Posterior vena cava (tissue), 2 donors: ENCODE measurements at regions not wholly inside any gene's neighbourhood (a gene's known extent, or its start where the extent isn't known, plus 50 kb on each side); places are given as distances from the start of the nearest gene placed in this dataset.

ENCODE experiments used
- DNase-seq: peaks from one replicate; pipeline ENCODE4 v3.0.0-alpha.2; 2020; ENCODE audit warnings: low spot score
- intact Hi-C, 2 donors: fragments of 100-400 bp; cut with DNase I; formaldehyde crosslinking; loops; one replicate each; pipeline versions ENCODE4 v1.14.1 to v1.14.2; 2022 to 2023
- donor health status: DM: yes; HTN: yes; CAD: no.
- donor health status: DM: yes; HTN: yes; CAD: no.

DNA sequence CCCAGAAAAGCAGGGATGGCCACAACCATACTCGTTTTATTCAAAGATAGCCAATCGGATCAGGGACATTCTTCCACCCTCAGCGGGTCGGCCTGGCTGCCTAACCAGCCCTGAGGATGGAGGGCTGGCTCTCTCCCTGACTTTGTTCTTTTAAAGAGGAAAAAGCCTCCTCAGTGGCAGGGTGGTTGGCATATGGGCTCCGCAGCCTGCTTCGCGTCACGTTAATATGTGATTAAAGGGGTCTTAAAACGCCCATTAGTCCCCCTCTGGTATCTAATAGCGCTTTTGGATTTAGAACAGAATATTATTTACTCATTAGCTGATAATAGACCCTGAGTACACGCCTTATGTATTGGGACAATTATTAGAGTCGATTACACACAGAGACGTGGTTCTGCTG lies 199.4 kb downstream of the PHETA1 start:
- intact Hi-C loops, result no loop called here

DNA sequence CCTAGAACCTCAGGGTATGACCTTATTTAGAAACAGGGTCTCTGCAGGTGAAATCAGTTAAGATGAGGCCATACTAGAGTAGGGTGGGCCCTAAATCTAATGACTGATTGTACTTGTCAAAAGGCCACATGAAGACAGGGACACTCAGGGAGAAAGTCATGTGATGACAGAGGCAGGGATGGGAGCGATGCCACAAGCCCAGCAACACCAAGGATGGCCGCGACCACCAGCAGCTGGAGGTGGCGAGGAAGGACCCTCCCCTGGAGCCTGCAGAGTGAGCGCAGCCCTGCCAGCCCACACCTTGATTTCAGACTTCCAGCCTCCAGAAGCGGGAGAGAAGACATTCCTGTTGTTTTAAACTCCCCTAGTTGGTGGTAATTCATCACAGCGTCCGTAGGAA lies 199.9 kb downstream of the PHETA1 start:
- intact Hi-C loops, result no loop called here
- DNase-seq, result no peak

More for the DNA sequence above, 199.4 kb downstream of the PHETA1 start:
- no peak for DNase-seq

DNA sequence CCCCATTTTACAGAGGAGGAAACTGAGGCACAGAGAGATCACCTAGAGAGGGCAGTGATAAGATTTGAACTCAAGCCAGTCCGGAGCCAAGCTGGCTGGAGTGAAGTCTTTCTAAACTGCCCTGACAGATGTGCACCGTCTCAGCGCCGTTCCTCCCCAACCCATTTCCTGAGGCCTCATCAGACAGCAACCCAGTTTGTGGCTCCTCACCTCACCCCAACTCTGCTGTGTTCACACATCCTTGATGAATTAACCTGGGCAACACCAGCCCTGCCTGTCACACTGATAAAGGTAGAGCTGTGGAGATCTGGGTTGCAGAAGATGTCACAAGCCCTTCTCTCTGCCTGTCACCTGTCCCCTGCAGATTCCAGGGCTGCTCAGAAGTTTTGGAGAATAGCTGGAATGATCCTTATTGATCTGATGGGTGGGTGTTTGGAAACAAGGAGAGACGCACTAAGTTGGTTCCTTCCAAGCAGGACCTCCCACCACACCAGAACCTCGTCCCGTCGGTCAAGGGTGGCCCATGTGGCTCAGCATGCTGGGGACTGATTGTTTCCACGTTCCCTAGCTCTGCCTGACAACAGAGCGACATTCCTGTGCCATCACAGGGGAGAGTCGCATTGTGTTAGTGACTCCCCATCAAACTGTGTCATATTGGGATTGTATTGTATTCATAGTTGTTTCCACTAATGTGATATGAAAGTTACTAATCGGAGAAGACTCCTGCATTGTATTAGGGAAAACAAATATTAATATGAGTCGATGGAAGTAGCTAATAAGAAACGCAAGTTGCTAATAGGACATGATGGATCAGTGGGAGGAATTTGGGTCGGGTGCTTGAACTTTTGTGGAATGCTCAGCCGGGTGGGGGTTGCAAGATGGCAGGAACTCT lies 200.6 kb downstream of the PHETA1 start:
- intact Hi-C loops, result no loop called here
- no peak for DNase-seq

DNA sequence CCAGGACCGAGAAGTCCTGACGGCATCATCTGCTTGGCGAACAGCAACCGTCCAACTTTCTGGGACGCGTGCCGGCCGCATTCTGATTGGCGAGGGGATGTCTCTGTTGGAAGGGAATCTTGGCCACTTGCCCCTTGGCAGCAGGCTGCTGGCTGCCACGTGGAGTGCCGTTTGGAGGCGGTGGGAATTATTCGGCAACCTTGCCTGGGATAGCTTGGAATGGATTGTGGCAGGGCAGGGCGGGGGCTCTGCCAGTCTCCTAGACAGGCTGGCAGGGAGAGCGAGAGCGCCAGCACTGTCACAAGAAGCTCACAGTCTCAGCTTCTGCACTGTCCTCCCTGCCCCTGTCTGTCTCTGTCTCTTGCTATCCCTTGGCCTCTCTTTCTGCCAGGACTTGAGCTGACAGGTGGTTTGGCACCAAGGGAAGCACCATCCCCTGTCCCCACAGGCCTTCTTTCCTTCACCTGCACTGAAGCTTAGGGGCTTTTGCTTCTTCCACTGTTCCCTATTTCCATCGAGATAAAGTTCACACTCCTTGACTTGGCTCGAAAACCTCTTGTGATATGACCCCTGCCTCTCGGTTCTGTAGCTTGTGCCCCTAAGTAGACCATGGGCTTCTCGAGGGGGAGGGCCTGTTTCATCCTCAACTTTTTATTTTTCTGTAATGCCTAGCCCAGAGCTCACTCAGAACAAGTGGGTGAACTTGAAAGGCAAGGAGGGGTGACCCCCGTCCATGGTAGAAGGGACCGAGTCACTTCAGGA lies 201.9 kb downstream of the PHETA1 start:
- intact Hi-C loops, result no loop called here
- peak; percentile 85 for DNase-seq

DNA sequence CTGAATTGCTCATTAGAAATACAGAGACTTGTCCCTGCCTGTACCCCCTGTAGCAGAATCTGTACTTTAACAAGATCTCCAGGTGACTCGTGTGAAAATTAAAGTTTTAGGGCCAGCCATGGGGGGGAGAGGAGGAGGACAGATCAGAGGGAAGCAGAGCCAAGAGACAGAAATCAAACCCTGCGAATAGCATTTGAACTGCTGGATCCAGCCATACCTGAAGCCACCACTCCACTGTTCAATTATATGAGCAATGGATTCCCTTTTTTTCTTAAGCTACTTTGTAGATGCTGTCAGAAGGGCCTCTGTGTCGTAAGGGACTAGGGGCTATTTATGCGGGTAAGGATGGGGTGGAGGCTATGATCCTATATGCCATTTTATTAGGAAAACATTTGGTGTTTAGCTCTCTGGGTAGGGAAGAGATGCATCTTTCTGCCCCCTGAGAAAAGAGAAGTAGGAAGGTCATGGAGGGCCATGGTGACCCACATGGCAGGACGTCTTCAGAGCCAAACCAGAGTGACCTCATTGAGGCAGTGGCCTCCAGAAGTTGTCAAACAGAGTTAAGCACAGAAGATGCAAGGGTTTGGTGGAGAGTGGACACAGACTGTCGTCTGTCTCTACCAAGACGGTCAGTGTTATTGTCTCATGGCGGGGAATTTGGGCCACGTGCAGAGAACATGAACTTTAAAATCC lies 203.9 kb downstream of the PHETA1 start:
- no peak for DNase-seq
- intact Hi-C loops, result no loop called here

DNA sequence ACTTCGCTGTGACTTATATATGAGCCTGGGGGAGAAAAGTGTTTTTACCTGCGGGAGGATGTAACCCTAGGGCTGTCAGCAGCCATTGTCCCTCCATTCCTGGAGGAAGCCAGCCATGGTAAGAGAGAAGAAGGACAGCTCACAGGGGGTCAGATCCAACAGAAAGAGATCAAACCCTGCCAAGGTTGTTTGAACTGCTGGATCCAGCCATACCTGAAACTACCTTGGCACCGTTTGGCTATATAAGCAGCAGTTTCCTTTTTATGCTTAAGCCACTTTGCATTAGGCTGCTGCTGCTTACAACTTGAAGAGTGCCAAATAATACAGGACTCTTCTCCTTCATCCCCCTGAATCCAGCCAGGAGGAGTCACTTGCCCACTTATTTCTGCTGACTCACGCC lies 205.5 kb downstream of the PHETA1 start:
- intact Hi-C loops, result no loop called here
- no peak for DNase-seq

DNA sequence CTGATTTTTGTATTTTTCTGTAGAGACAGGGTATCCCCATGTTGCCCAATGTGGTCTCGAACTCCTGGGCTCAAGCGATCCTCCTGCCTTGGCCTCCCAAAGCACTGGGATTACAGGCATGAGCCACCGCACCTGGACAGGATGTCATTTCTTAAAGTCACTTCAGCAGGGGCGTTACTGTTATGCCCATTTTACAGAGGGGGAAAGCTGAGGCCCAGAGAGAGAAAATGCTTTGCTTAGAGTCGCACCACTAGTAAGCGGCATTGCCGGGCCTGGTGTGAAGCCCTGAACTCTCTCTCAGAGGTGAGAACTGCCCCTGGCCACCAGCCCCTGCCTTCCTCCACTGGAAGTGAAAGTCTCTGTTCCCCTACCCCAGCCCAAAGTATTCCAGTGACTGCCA lies 207.0 kb downstream of the PHETA1 start:
- intact Hi-C loops, result no loop called here
- DNase-seq, result no peak

DNA sequence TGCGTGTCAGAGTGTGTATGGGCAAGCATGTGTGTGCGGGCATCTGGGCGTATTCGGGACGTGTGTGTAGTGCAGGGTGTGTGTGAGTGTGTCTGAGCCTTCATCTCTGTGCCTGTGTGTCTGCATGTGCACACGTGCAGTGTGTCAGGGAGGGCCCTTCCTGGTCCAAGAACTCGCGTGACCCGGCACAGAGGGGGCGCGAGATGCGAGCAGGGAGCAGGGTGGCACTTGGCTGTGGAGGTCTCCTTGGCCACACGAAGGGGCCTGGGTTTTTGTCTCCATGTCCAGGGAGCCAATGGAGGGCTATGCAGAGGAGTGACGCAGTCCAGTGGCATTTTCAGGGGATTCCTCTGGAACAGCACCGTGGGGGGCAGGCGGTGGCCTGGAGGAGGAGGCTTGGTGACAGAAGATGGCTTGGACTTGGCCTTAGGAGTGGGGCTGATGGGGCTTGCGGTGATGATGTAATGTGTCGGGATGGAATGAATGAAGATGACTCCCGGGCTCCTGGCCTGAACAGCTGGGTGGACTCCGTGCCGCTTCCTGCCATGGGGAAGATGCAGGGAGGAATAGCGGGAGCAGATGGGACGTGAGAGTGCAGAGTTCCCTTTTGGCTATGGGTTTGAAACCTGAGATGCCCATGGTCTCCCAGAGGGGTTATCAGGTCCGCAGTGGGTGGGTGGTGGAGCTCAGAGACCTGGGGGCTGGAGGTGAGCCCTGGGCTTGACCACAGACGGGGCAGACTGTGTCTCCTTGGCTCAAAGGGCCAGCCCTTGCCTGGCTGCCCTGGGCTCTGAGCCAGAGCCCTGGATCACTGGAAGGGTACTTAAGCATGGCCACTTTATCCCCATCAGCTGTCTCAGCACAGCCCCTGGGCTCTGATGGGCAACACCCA lies 208.3 kb downstream of the PHETA1 start:
- DNase-seq, result no peak
- intact Hi-C loops, result no loop called here

DNA sequence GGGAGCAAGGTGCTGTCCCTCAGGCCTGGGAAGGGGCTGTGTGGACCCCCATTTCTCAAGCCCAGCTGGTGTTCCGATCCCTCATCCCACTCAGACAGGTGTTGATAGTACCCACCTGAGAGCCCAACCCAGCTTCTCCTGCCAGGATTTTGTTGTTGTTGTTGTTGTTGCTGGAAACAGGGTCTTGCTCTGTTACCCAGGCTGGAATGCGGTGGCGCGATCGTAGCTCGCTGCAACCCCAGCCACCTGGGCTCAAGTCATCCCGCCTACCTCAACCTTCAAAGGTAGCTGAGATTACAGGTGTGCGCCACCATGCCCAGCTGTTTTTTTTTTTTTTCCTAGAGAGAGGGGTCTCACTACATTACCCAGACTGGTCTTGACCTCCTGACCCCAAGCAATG lies 209.9 kb downstream of the PHETA1 start:
- intact Hi-C loops, result no loop called here
- DNase-seq, result no peak

DNA sequence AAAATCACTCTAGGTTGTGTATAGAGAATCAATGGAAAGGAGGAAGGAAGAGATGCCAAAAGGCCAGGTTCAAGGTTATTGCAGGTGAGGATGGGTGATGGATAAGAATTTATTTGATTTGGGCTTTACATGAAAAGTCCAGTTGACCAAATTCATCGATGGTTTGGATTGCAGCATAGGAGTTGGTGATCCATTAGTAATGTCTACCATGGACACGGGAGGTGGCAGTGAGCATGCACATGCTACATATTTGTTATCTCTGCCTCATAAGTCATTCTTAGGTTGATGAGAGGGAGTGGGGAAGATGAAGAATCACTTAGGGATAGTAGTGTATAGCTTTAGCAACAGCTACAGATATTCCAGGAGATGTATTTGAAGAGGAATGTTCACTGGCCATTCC lies 211.4 kb downstream of the PHETA1 start:
- intact Hi-C loops, result no loop called here
- DNase-seq, result no peak

DNA sequence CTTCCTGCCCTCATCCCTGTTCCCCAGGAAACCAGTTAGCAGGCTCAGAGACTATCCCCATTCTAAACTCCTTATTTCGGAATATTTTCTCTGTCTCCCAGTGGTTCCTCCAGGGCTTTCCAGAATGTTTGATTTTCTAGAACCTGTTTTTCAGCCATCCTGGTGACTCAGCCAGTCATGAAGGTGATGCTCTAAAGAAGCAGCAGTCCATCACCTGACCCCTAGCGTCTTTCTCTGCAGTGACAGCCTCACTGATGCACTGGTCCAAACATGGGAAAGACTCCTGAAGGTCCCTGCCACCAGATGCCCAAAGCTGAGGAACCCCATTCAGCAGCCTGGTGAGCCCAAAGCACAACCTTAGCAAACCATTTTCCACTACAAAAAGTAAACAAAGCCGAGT lies 212.6 kb downstream of the PHETA1 start:
- DNase-seq, result peak; percentile 30

DNA sequence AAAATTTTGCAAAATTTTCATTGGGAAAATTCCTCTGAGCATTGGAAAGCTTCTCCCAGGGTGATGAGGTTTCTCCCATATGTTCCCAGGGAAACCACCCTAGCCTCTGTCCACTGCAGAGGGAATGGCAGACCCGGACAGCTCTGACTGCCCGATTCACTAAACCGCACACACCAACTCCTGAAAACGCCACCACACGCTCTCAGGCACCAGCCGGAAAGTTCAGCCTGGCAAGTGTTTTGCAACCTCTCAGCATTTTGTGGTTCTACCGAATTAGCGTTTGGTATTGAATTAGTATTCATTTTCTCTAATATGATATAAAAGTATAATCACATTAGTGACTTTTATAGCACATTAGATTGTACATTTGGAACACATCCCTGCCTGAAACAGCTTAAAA lies 213.4 kb downstream of the PHETA1 start:
- peak; percentile 71 for DNase-seq
- intact Hi-C loops, result no loop called here

More for the DNA sequence above, 212.6 kb downstream of the PHETA1 start:
- intact Hi-C loops, result no loop called here

DNA sequence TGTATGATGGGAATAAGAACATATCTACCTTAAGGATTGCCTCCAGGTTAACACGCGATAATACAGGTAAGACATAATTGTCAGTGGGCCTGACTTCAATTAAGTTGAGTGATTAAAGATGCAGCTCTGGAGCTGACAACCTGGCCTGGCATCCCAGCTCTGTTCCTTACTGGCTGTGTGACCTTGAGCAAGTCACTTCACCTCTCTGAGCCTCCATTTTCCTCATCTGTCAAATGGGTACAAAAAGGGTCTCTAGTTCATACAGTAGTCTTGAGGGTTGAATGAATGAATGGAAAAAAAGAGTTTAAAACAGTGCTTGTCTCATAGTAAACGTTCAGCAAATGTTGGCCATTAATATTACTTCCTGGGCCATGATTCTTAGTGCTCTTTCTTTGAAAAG lies 213.9 kb downstream of the PHETA1 start:
- DNase-seq, result no peak
- intact Hi-C loops, result no loop called here

DNA sequence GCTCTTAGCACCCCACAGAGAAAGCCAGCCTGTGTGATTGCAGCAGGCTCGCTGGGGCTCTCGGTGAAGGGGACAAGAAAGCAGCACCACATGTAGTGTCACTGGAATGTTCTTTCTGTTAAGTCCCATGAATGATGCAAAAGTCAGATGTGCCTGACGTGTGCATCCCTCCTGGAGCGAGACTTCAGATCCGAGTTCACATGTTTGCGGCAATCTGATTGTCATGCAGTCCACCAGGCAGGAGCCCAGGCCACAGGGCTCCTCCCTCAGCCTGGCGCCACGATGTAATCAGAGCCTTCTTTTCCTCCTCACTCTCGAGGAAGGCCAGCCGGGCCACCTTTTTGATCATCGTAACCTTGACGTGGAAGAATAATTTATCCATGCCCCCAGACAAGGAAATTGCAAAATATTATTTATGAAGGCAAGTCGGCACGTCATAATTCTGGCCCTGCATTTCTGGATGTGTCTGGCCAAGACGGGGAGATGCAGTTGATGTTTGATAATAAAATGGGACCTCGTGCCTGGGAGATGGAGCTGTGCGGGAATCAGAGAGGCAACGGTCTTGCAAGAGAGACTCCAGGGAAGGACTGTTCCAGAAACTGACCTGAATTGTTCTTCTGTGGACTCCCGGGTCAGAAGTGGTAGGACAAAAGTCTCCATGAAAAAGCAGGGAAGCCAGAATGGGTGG lies 214.6 kb downstream of the PHETA1 start:
- DNase-seq, result peak; percentile 68
- intact Hi-C loops, result no loop called here

DNA sequence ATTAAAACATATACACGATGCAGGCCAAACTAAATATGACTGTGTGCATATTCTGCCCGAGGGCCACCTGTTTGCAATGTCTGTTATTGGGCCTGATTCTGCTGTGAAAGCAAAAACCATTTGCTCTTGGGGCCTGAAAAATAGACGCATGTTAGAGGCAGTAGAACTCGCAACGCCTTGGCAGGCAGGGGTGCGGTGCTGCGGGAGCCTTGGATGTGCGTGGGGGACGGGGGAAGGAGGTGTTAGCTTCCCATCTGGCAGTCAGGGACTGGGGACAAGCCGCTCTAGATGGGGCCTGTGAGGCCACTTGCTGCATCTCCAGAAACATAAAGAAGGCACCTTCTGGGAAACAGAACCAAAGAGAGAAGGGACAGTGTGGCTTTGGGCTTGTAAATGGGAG lies 216.3 kb downstream of the PHETA1 start:
- intact Hi-C loops, result no loop called here
- peak; percentile 29 for DNase-seq

DNA sequence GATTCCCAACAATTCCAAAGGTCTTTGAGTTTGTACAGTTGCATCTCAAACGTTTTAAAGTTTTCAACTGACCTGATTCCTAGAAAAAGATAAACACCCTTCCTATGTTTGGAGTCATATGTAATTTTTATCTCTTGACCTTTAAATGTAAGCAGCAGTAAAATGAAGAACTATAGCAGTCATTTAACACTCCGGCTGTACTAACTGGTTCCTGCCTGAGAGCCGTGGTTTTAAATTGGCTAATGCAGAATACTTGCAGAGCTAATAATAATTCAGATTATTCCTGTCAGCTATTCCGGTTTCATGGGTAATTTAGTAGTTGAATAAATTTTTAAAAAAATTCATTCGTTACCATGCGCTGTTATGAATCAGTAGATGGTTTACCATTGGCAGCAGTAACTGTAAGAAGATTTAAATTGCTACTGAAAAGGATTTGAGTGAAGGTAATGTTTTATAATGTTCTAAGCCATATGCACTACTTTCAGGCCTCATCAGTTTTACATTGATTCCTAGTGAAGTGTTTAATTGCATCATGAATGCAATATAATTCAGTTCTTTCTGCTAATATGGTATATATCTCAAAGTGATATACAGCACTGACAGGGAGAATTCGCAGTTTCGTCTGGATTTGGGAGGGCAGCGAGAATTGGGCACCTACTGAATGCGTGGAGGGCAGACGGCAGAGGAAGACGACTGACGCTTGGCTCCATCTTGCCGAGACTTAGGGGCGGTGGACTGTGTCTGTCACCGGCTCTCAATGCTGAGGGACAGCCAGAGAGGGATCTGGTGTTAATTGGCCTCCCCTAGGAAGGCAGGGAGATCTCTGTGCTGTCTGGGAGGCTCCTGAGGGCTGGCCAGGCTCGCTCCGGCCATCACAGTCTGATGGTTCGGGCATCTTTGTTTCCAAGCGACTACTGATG lies 217.7 kb downstream of the PHETA1 start:
- intact Hi-C loops, result no loop called here
- DNase-seq, result peak; percentile 58

DNA sequence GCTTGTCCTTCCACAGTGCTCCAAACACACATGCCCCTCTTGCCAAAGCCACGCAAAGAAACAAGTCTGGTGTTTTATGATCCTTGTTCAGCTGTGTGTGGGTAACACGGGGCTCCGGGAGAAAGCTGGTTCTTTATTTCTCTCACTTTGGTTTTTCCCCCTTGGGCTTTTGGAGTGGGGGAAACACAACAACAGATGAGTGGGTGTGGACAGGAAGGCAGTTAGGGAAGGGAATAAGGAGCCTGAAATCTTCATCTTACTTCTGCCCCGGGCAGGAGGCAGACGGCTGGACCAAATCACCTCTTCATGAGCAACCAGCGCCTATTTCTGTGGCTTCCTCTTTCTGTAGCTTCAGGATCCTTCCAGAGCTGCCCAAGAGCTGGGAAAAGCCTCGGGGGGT lies 218.5 kb downstream of the PHETA1 start:
- intact Hi-C loops, result no loop called here
- peak; percentile 16 for DNase-seq

DNA sequence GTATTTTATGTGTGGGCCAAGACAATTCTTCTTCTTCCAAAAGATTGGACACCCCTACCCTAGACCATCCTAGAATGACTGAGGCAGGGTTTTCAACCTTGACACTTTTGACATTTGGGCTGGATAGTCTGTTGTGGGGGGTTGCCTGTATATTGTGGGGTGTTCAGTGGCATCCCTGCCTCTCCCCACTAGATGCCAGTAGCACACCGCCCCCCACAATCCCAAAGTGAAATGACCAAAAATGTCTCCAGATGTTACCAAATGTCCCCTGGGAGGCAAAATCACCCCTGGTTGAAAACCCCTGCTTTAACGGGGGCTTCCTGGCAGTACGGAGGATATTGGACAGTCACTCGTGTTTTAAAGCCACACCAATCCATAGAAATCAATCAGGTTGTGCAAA lies 219.6 kb downstream of the PHETA1 start:
- intact Hi-C loops, result no loop called here

More for the DNA sequence above, 219.6 kb downstream of the PHETA1 start:
- DNase-seq, result peak; percentile 19
